ENCODE measurements at regions not wholly inside any gene's neighbourhood (a gene's known extent, or its start where the extent isn't known, plus 50 kb on each side); places are given as distances from the start of the nearest gene placed in this dataset.

- H3K36me3 ChIP-seq (replicated peaks in 1 of 2; ENCODE audit: control insufficient read depth in 2 of 2, insufficient read depth in 2 of 2, low read length in 2 of 2) = no peaks in the 10 kb centered on the region
- H2BK5ac ChIP-seq (ENCODE audit: low read length) = no peak overlapping the region
- H2BK12ac ChIP-seq (ENCODE audit: low read length) = no peak overlapping the region
- H4K91ac ChIP-seq (ENCODE audit: low read depth, low read length, poor library complexity) = no peak overlapping the region
- no peak overlapping the region for H3K9ac ChIP-seq (ENCODE audit: low read depth, low read length, poor library complexity)
- H3K14ac ChIP-seq (ENCODE audit: low read length) = no peak overlapping the region
- no peak overlapping the region for H2BK120ac ChIP-seq (ENCODE audit: low read depth, low read length)
- H3K9me3 ChIP-seq (replicated peaks in 1 of 2; ENCODE audit: control insufficient read depth in 2 of 2, insufficient read depth in 1 of 2, low read depth in 1 of 2, low read length in 2 of 2) = no peaks in the 10 kb centered on the region
- no peak overlapping the region for H2AFZ ChIP-seq (ENCODE audit: low read length)
- H2BK15ac ChIP-seq (ENCODE audit: low read length) = no peak overlapping the region
- H3K4me1 ChIP-seq (ENCODE audit: control insufficient read depth in 2 of 2, insufficient read depth in 1 of 2, low read depth in 1 of 2, low read length in 2 of 2) = no peaks in the 10 kb centered on the region
- DNase-seq (ENCODE audit: low spot score) = no peak
- no peak overlapping the region for H3K4me2 ChIP-seq (ENCODE audit: insufficient read depth, low read length, poor library complexity, severe bottlenecking)
- no peaks in the 10 kb centered on the region for H3K27me3 ChIP-seq (ENCODE audit: control insufficient read depth in 3 of 3, insufficient read depth in 3 of 3, low read depth in 1 of 3, low read length in 3 of 3)
- H3K79me1 ChIP-seq (ENCODE audit: low read depth, low read length) = no peaks in the 10 kb centered on the region
- H3K4ac ChIP-seq (ENCODE audit: low read length) = no peak overlapping the region
- no peak overlapping the region for H3K4me3 ChIP-seq (ENCODE audit: low read length in 2 of 2)
- no peak overlapping the region for H4K8ac ChIP-seq (ENCODE audit: low read depth, low read length)
- H3K23ac ChIP-seq (ENCODE audit: low read depth, low read length, poor library complexity) = no peak overlapping the region
- H2AK5ac ChIP-seq (ENCODE audit: low read depth, low read length) = no peak overlapping the region
- no CpG with 5 or more reads among the region's 2 CpGs for WGBS, 2 donors (ENCODE audit: extremely low coverage in 2 of 2, insufficient read length in 2 of 2, insufficient replicate concordance in 1 of 2)
- no peak overlapping the region for H3K27ac ChIP-seq (replicated peaks; ENCODE audit: low read length)
- no peak overlapping the region for H3K18ac ChIP-seq (ENCODE audit: low read length)
Observed at GRCh38 chr7:53413021-53413420, 377.6 kb downstream of the POM121L12 start.

- no peak overlapping the region for H3K4ac ChIP-seq (ENCODE audit: low read length)
- no peak overlapping the region for H2BK12ac ChIP-seq (ENCODE audit: low read length)
- H3K9ac ChIP-seq (ENCODE audit: low read depth, low read length, poor library complexity) = no peak overlapping the region
- H3K27ac ChIP-seq (replicated peaks; ENCODE audit: low read length) = no peak overlapping the region
- H3K23ac ChIP-seq (ENCODE audit: low read depth, low read length, poor library complexity) = no peak overlapping the region
- H4K8ac ChIP-seq (ENCODE audit: low read depth, low read length) = no peak overlapping the region
- H3K79me1 ChIP-seq (ENCODE audit: low read depth, low read length) = no peaks in the 10 kb centered on the region
- no peak overlapping the region for H2BK5ac ChIP-seq (ENCODE audit: low read length)
- no peak for DNase-seq (ENCODE audit: low spot score)
- no peaks in the 10 kb centered on the region for H3K36me3 ChIP-seq (replicated peaks in 1 of 2; ENCODE audit: control insufficient read depth in 2 of 2, insufficient read depth in 2 of 2, low read length in 2 of 2)
- no peak overlapping the region for H4K91ac ChIP-seq (ENCODE audit: low read depth, low read length, poor library complexity)
- H3K9me3 ChIP-seq (replicated peaks in 1 of 2; ENCODE audit: control insufficient read depth in 2 of 2, insufficient read depth in 1 of 2, low read depth in 1 of 2, low read length in 2 of 2) = no peaks in the 10 kb centered on the region
- no peak overlapping the region for H3K14ac ChIP-seq (ENCODE audit: low read length)
- no peak overlapping the region for H3K4me2 ChIP-seq (ENCODE audit: insufficient read depth, low read length, poor library complexity, severe bottlenecking)
- H3K4me1 ChIP-seq (ENCODE audit: control insufficient read depth in 2 of 2, insufficient read depth in 1 of 2, low read depth in 1 of 2, low read length in 2 of 2) = no peaks in the 10 kb centered on the region
- no peak overlapping the region for H2AK5ac ChIP-seq (ENCODE audit: low read depth, low read length)
- no peak overlapping the region for H2AFZ ChIP-seq (ENCODE audit: low read length)
- no CpG with 5 or more reads among the region's 2 CpGs for WGBS, 2 donors (ENCODE audit: extremely low coverage in 2 of 2, insufficient read length in 2 of 2, insufficient replicate concordance in 1 of 2)
- H3K18ac ChIP-seq (ENCODE audit: low read length) = no peak overlapping the region
- H2BK15ac ChIP-seq (ENCODE audit: low read length) = no peak overlapping the region
- no peak overlapping the region for H2BK120ac ChIP-seq (ENCODE audit: low read depth, low read length)
- no peaks in the 10 kb centered on the region for H3K27me3 ChIP-seq (ENCODE audit: control insufficient read depth in 3 of 3, insufficient read depth in 3 of 3, low read depth in 1 of 3, low read length in 3 of 3)
- no peak overlapping the region for H3K4me3 ChIP-seq (ENCODE audit: low read length in 2 of 2)
Observed at GRCh38 chr7:53415816-53416215, 380.4 kb downstream of the POM121L12 start.

GRCh38 chr7:53418834-53419482 lies 383.5 kb downstream of the POM121L12 start:
- no CpG with 5 or more reads among the region's 1 CpG for whole genome bisulfite sequencing, 2 donors (ENCODE audit: extremely low coverage in 2 of 2, insufficient read length in 2 of 2, insufficient replicate concordance in 1 of 2)
- H3K4me1 ChIP-seq (ENCODE audit: control insufficient read depth in 2 of 2, insufficient read depth in 1 of 2, low read depth in 1 of 2, low read length in 2 of 2) = no peaks in the 10 kb centered on the region
- H2BK15ac ChIP-seq (ENCODE audit: low read length) = no peak overlapping the region
- no peaks in the 10 kb centered on the region for H3K9me3 ChIP-seq (replicated peaks in 1 of 2; ENCODE audit: control insufficient read depth in 2 of 2, insufficient read depth in 1 of 2, low read depth in 1 of 2, low read length in 2 of 2)
- no peak overlapping the region for H3K4ac ChIP-seq (ENCODE audit: low read length)
- H3K9ac ChIP-seq (ENCODE audit: low read depth, low read length, poor library complexity) = no peak overlapping the region
- H3K18ac ChIP-seq (ENCODE audit: low read length) = no peak overlapping the region
- no peak overlapping the region for H2AFZ ChIP-seq (ENCODE audit: low read length)
- no peak overlapping the region for H2BK5ac ChIP-seq (ENCODE audit: low read length)
- no peak overlapping the region for H4K91ac ChIP-seq (ENCODE audit: low read depth, low read length, poor library complexity)
- no peaks in the 10 kb centered on the region for H3K79me1 ChIP-seq (ENCODE audit: low read depth, low read length)
- H3K36me3 ChIP-seq (replicated peaks in 1 of 2; ENCODE audit: control insufficient read depth in 2 of 2, insufficient read depth in 2 of 2, low read length in 2 of 2) = no peaks in the 10 kb centered on the region
- DNase-seq (ENCODE audit: low spot score) = no peak
- H2BK120ac ChIP-seq (ENCODE audit: low read depth, low read length) = no peak overlapping the region
- H3K4me3 ChIP-seq (ENCODE audit: low read length in 2 of 2) = no peak overlapping the region
- no peak overlapping the region for H4K8ac ChIP-seq (ENCODE audit: low read depth, low read length)
- H2AK5ac ChIP-seq (ENCODE audit: low read depth, low read length) = no peak overlapping the region
- H3K27me3 ChIP-seq (ENCODE audit: control insufficient read depth in 3 of 3, insufficient read depth in 3 of 3, low read depth in 1 of 3, low read length in 3 of 3) = no peaks in the 10 kb centered on the region
- H3K27ac ChIP-seq (replicated peaks; ENCODE audit: low read length) = no peak overlapping the region
- H2BK12ac ChIP-seq (ENCODE audit: low read length) = no peak overlapping the region
- no peak overlapping the region for H3K23ac ChIP-seq (ENCODE audit: low read depth, low read length, poor library complexity)
- H3K14ac ChIP-seq (ENCODE audit: low read length) = no peak overlapping the region
- H3K4me2 ChIP-seq (ENCODE audit: insufficient read depth, low read length, poor library complexity, severe bottlenecking) = no peak overlapping the region

GRCh38 chr7:53420550-53420949 lies 385.1 kb downstream of the POM121L12 start:
- Histone ChIP-seq H3K9ac (ENCODE audit: low read depth, low read length, poor library complexity) (no peak overlapping the region), H2BK15ac (ENCODE audit: low read length) (no peak overlapping the region), H3K27ac (replicated peaks; ENCODE audit: low read length) (no peak overlapping the region), H2BK5ac (ENCODE audit: low read length) (no peak overlapping the region), H3K14ac (ENCODE audit: low read length) (no peak overlapping the region), H3K36me3 (replicated peaks in 1 of 2; ENCODE audit: control insufficient read depth in 2 of 2, insufficient read depth in 2 of 2, low read length in 2 of 2) (no peaks in the 10 kb centered on the region), H3K4me1 (ENCODE audit: control insufficient read depth in 2 of 2, insufficient read depth in 1 of 2, low read depth in 1 of 2, low read length in 2 of 2) (no peaks in the 10 kb centered on the region), H2AK5ac (ENCODE audit: low read depth, low read length) (no peak overlapping the region), H3K9me3 (replicated peaks in 1 of 2; ENCODE audit: control insufficient read depth in 2 of 2, insufficient read depth in 1 of 2, low read depth in 1 of 2, low read length in 2 of 2) (no peaks in the 10 kb centered on the region), H2BK12ac (ENCODE audit: low read length) (no peak overlapping the region), H3K4me3 (ENCODE audit: low read length in 2 of 2) (no peak overlapping the region), H3K4ac (ENCODE audit: low read length) (no peak overlapping the region), H2AFZ (ENCODE audit: low read length) (no peak overlapping the region), H4K91ac (ENCODE audit: low read depth, low read length, poor library complexity) (no peak overlapping the region), H2BK120ac (ENCODE audit: low read depth, low read length) (no peak overlapping the region), H3K79me1 (ENCODE audit: low read depth, low read length) (no peaks in the 10 kb centered on the region), H3K23ac (ENCODE audit: low read depth, low read length, poor library complexity) (no peak overlapping the region), H4K8ac (ENCODE audit: low read depth, low read length) (no peak overlapping the region), H3K27me3 (ENCODE audit: control insufficient read depth in 3 of 3, insufficient read depth in 3 of 3, low read depth in 1 of 3, low read length in 3 of 3) (no peaks in the 10 kb centered on the region), H3K18ac (ENCODE audit: low read length) (no peak overlapping the region), H3K4me2 (ENCODE audit: insufficient read depth, low read length, poor library complexity, severe bottlenecking) (no peak overlapping the region)
- no peak for DNase-seq (ENCODE audit: low spot score)
- no CpG with 5 or more reads among the region's 1 CpG for WGBS, 2 donors (ENCODE audit: extremely low coverage in 2 of 2, insufficient read length in 2 of 2, insufficient replicate concordance in 1 of 2)

Measured in neuronal stem cell (in vitro differentiated cells).